Head of caudate nucleus (tissue), 42 donors: ENCODE measurements at regions not wholly inside any gene's neighbourhood (a gene's known extent, or its start where the extent isn't known, plus 50 kb on each side); places are given as distances from the start of the nearest gene placed in this dataset.

ENCODE experiments used
- DNase-seq, 42 donors: peaks; one replicate each; pipeline versions ENCODE4 v3.0.0 to v3.0.0-alpha.2; 2020 to 2021; ENCODE audit warnings: mixed read lengths in 7 of 42
- intact Hi-C: fragments of 100-400 bp; cut with DNase I; formaldehyde crosslinking; loops from one replicate; pipeline ENCODE4 v1.15.0; 2022

- intact Hi-C loops, result no loop called here
- no peak for DNase-seq
Observed at GRCh38 chr12:92089559-92089958, 56.1 kb downstream of the BTG1 start.

GRCh38 chr12:92088805-92089204 is 56.8 kb downstream of the BTG1 start:
- DNase-seq, result no peak
- intact Hi-C loops, result no loop called here

DNA sequence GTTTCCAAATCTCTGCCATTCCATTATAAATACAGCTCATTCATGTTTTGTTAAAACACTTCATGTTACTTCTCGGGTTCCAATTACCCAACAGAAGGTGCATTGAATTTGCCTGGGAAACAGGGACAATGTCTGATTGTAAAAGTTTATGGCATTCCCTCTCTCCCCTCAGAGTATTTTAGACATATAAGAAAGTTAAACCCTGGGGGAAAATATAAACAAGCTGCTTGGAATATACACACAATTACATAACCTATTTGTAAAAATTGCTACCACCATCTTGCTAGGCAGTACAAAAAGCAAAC is 60.0 kb downstream of the BTG1 start:
- no peak for DNase-seq
- intact Hi-C loops, result no loop called here

- DNase-seq, result no peak
- intact Hi-C loops, result no loop called here
Observed at GRCh38 chr12:92085040-92085735, 60.5 kb downstream of the BTG1 start.

DNA sequence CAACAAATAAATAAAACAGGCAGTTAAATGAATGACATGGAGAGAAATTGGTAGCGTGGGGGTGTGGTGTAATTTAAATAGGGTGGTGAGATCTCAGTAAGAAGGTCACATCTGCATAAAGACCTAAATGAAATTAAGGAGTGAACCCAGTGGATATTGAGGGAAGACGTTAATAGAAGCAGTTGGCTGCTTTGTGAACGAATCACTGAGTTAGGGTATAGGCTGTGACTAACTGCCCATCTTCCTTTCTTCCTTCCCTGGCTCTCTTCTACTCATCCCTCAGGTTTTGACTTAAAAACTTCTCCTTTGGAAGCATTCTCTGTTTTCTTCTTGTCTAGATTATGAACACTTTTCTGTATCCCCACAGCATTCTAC is 64.7 kb downstream of the BTG1 start:
- intact Hi-C loops, result no loop called here
- DNase-seq, result no peak

DNA sequence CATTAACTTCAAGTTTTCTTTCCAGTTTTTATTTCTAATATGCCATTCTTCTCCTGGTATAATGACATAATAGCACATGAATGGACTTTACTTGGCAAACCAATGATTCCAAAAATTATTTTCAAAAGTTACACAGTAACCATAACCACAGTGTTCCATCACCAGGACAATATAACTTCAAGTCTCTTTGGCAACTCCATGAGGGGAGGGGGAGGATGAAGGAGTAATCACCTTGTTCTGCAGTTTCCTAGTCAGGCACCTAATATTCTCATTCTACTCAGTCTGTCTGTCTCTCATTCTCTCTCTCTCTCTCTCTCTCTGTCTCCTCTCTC is 66.6 kb downstream of the BTG1 start:
- DNase-seq, result no peak
- intact Hi-C loops, result no loop called here

DNA sequence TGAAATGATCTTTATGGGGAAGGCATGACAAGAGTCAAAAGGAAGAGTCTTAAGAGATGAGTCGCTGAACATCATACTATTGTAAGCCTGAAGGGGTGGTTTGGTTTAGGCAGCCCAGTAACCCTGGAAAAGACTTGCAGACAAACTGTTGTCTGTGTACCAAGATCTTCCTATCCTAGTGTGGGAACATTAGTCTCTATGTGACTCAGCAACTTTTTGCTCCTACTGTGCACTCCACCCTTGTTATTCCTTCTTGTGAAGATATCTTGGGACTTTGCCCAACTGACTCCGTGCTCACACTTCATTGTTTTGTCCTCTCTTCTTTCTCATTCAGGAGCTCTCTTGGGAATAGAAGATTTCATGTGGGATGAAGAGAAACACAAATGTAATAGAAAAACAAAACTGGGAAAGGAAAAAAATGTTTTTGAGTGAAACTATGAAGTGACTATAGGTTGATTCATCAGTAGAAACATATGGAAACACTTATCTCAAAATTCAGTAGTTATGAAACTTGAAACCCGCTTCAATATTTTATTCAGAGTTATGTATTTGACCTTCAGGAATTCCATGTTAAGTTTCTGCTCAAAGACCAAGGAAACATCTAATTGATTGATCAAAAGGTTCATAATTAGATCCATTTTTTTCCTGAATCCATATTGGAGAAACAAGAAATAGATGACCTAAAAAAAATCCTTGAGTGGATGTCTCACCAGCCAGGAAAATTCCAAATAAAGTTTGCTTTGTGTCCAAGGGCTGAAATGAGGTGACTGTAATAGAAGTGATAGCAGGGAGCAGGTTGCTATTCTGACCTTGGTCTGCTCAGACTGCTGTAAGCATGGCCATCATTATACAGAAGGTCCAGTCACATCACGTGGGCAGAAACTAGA is 67.2 kb downstream of the BTG1 start:
- no peak for DNase-seq
- intact Hi-C loops, result no loop called here

DNA sequence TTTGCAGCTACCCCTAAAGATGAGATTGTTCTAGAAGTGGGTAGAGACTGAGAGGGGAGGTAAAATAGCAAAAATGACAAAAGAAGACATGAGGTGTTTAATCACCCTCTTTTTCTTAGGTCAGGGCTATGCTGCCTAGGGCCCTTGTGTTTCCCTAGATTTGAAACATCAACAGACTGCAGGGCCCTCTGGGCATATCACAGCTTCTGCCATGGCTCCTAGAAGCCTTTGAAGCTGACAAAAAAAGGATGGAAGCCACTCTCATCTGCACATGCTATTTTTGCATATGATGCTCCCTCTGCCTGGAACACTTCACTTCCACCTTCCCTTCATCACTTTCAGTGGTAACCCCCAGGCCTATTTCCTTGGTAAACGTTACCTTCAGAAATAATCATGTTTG is 68.1 kb downstream of the BTG1 start:
- DNase-seq, result no peak
- intact Hi-C loops, result no loop called here

DNA sequence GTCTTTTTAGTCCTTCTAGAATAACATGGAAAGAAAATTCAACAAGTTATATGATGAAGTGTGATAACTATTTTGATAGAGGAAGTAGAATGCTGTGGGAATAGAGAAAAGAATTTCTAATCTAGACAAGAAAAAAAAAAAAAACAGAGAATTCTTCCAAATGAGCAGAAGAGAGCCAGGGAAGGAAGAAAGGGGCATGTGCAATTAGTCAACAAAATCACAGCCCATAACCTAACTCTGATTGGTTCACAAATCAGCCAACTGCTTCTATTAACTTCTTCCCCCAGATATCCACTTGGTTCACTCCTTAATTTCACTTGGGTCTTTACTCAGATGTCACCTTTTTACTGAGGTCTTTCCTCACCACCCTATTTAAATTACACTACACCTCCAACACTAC is 69.5 kb downstream of the BTG1 start:
- intact Hi-C loops, result no loop called here
- DNase-seq, result no peak

GRCh38 chr12:92075425-92075914 is 70.2 kb downstream of the BTG1 start:
- DNase-seq, result no peak
- intact Hi-C loops, result no loop called here

DNA sequence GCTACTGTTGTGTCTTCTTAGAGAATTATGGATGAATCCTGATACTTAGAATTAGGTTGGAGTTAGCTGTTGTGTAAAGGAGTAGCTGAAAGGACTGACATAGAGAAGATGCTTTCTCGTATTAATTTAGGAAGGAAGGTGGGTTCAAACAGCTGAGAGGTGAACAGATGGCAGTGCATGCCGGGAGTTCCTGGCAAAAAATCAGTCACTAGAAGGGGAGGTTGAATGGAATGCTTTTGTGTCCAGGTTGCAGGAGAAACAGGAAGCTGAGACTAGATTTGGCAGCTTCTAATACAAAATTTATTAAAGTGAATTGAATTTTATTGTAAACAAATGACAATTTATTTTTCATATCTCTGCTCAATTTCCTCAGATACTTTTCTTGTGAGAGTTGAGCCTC is 70.8 kb downstream of the BTG1 start:
- intact Hi-C loops, result no loop called here
- DNase-seq, result no peak

DNA sequence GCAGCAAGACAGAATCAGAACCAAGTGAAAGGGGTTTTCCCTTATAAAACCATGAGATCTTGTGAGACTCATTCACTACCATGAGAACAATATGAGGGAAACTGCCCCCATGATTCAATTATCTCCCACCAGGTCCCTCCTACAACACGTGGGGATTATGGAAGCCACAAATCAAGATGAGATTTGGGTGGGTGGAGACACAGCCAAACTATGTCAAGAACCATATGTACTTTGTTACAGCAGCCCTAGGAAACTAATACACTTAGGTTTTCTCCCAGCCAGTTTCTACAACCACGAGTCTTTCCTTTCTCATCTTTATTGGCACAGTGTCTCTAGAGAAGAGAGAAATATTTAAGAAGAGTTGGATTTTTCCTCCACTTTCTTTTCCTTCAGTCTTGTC is 72.6 kb downstream of the BTG1 start:
- intact Hi-C loops, result no loop called here

DNA sequence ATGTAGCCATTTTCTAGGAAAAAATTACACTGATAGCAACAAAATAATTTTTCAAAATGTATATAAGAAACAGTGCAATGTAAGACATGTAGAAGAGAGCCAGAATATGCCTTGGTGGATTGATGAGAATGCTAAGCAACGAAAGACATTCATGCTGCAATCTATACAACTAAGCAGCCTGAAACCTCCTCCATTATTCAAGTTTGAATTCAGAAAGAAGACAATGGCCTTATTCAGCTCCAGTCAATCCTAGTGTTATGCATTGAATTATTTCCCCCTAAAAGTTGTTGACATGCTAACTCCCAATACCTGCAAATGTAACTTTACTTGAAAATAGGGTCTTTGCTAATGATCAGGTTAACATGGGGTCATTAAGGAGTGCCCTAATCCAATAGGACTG is 73.5 kb downstream of the BTG1 start:
- intact Hi-C loops, result no loop called here

More for the DNA sequence above, 72.6 kb downstream of the BTG1 start:
- no peak for DNase-seq

DNA sequence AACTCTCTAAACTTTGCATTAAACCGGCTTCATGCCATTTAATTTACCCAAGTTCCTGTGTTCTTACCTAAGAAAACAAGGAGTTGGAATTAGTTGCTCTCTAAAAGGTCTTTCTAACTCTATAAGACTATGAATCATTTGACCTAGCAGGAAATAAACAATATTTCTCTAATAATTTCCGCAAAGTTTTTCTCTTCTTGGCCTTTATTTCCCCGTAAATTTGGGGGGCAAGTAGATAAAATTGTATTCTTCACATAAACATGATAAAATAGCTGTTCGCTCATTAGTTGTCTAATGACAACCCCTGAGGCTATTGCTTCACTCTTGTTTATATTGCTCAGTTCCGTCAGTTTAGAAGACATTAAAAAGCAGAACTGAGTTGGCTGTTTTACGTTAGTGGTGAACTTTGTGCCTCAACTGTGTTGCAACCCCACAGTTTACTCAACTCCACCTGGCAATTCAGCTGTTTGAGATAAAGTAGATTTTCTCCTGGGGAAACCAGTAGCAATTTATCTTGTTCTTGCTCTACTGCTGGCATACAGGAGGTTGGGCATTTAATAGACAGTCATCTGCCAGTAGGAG is 74.7 kb downstream of the BTG1 start:
- intact Hi-C loops, result no loop called here
- no peak for DNase-seq

More for the DNA sequence above, 73.5 kb downstream of the BTG1 start:
- DNase-seq, result no peak

DNA sequence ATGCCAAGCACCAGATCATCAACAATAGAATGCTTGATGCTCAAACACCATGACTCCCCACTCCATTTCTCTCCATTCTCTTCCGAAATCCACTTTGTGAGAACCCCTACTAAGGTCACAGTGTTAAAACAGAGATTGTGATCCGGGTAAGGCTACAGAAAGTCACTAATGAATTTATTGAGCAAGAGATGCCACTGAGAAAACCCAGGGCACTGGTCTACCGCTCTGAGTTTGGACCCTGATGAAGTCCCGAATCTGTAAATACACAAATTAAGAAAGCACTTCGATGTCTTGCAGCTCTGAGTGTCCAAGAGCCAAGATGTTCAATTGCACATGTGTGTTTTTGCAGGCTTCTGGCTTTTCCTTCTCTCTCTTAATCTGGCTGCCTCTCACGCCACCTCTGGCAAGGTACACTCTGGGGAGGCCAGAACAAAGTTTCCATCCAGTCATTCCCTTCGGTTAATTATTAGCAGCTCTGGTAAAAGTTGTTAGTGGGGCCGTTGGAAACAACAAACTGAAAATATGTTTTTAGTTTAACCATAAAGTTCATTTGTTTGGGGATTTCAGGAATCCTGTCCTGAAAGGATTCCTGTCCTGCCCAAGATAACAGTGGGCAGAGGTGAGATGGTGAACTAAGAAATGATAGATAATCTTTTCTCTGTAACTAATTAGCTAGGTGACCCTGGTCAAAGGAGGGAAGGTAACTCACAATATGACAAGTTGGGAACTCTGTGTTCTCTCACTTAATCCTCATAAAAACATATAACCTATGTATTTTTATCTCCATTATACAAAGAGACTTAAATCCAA is 75.4 kb downstream of the BTG1 start:
- DNase-seq, result no peak
- intact Hi-C loops, result no loop called here

- intact Hi-C loops, result no loop called here
Observed at GRCh38 chr12:92068459-92068858, 77.2 kb downstream of the BTG1 start.

GRCh38 chr12:92065639-92066038 is 80.0 kb downstream of the BTG1 start:
- intact Hi-C loops, result no loop called here
- DNase-seq, result peak in 3 of 42 donors; percentile 3 to 9 (median 7)

More at GRCh38 chr12:92068459-92068858, 77.2 kb downstream of the BTG1 start:
- no peak for DNase-seq

DNA sequence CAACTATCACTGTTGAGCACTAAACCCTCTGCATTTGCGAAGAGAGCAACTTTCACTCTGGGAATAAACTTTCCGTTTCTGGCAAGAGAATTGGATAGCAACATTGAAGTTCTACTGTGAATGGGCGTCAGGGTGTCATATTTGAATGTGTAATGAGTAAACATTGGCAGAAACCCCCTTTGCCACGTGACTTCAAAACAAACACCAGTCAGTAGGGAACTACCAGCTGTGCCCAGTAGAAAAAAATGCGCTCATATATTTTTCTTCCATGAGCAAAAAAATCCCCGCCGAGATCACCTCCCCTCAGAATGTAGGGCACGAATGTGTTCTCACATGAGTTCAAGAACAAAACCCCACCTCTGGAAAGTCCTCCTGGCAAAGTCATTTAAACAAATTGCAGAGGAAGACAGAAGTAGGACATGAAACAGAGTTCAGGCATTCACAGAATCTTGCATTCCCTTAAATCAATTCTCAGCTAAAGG is 80.6 kb downstream of the BTG1 start:
- intact Hi-C loops, result no loop called here
- DNase-seq, result peak in 31 of 42 donors; percentile 4 to 76 (median 37)

GRCh38 chr12:92064422-92064821 is 81.2 kb downstream of the BTG1 start:
- intact Hi-C loops, result no loop called here
- DNase-seq, result peak in 12 of 42 donors; percentile 6 to 48 (median 16)
